Stimulated activated effector memory CD8-positive, alpha-beta T cell treated with anti-CD3 and anti-CD28 coated beads, Interleukin-12 subunit alpha, Interleukin-12 subunit beta, amount 100 ng/mL, for 72 hours (primary cell): ENCODE measurements at regions not wholly inside any gene's neighbourhood (a gene's known extent, or its start where the extent isn't known, plus 50 kb on each side); places are given as distances from the start of the nearest gene placed in this dataset.
"Not testable (repeated sequence)": the region's sequence is repeated elsewhere in the genome, so short reads cannot be mapped to it uniquely, and the experiment has no call there.

Source experiments
- ATAC-seq: fragments of 150-1000 bp; cut with Tn5 transposase; 2 replicates; pipeline ENCODE4 v1.10.0; 2021
- DNase-seq, 2 donors: peaks; one replicate each; pipeline ENCODE4 v3.0.0; 2021 to 2022; ENCODE audit warnings: low spot score in 2 of 2
- H3K27ac Mint-ChIP-seq: one replicate; pipeline ENCODE4 v1.8.0; 2022; ENCODE audit warnings: mild to moderate bottlenecking, mixed read lengths
- H3K36me3 Mint-ChIP-seq: one replicate; pipeline ENCODE4 v1.8.0; 2022; ENCODE audit warnings: mild to moderate bottlenecking, mixed read lengths
- H3K4me1 Mint-ChIP-seq: one replicate; pipeline ENCODE4 v1.8.0; 2022; ENCODE audit warnings: mixed read lengths
- H3K4me3 Mint-ChIP-seq: one replicate; pipeline ENCODE4 v1.8.0; 2022; ENCODE audit warnings: mild to moderate bottlenecking, mixed read lengths
- H3K9me3 Mint-ChIP-seq: one replicate; pipeline ENCODE4 v1.8.0; 2022; ENCODE audit warnings: mixed read lengths

DNA sequence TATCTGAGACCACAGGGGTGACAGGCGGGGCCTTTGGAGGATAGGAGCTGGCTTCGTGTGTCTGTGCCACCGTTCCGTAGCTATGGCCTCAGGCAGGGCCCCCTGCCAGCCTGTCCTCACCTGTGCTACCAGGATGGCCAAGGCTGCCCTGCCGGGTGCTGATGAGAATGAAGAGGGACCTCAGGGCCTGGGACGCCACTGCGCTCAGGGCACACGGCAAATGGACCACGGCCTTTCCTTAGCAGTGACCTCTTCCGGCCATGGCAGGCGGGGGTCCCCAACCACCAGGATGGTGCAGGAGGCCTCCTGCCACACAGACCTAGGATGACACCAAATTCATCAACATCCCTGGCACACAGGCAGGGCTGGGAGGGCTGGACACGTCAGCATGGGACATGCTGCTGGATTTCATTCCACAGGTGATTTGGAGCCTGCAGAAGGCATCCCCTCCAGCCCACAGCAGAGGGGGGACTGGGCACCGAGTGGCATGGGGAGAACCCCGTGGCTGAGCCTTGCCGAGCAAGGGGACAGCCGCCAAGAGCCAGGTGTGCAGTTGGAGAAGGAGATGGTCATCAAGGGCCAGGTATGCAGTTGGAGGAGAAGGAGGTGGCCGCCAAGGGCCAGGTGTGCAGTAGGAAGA is 1321.0 kb downstream of the BRD1 start:
- Mint-ChIP-seq H3K4me3 (no peak overlapping the region), H3K9me3 (no peaks in the 10 kb centered on the region), H3K27ac (no peak overlapping the region), H3K4me1 (no peaks in the 10 kb centered on the region), H3K36me3 (no peaks in the 10 kb centered on the region)
- ATAC-seq (no peak), DNase-seq (no peak)

DNA sequence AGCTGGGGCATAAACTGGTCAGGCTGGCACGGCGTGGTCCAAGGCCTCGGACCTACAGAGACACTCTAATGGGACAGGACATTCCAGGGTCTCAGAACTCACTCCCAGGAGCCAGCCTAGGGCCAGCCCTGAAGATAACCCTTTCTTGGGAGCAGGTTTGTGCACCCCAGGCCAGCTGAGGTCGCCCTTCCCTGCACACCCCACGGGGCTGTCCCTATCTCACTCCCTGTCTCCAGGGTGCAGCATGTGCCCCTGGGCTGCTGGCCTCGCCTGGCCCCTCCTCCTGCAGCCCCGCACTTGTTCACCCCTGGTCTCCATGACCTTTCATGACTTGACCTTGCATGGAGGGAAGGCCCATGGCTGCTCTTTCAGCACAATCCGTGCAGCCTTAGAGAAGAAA is 1321.8 kb downstream of the BRD1 start:
- no peaks in the 10 kb centered on the region for H3K36me3 Mint-ChIP-seq
- no peak overlapping the region for H3K27ac Mint-ChIP-seq
- ATAC-seq (no peak), DNase-seq (no peak)
- H3K9me3 Mint-ChIP-seq: no peaks in the 10 kb centered on the region
- H3K4me3 Mint-ChIP-seq: no peak overlapping the region
- no peaks in the 10 kb centered on the region for H3K4me1 Mint-ChIP-seq

DNA sequence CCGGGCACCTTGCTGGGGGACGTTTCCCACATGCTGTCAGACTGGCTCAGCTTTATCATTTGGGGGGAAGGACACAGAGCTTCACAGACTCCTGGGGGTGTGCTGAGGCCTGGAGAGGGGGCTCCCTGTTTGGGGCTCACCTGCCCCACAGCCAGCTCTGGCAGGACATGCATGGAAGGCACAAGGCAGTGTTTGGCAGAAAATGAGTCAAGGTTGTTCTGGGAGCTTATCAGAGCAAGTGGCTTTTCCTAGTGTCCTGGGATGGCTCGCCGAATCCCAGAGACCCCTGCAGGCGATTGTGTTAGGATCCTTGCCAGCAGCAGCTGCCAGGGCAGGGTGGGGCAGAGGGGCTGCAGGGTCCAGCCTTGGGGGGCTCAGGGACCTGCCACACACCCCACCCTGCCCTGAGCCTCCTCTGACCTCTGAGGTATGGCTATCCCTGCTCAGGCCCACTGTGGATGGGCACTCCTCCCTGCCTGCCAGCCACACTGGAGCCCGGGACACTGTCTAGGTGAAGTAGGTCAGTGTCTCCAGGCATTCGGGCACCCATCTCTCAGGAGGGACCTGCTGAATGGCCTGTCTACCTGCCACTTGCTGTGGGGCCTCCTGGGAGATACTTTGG is 1323.0 kb downstream of the BRD1 start:
- ATAC-seq (no peak), DNase-seq (no peak)
- Mint-ChIP-seq H3K4me3 (no peak overlapping the region), H3K4me1 (no peaks in the 10 kb centered on the region), H3K9me3 (no peaks in the 10 kb centered on the region), H3K27ac (no peak overlapping the region), H3K36me3 (no peaks in the 10 kb centered on the region)

DNA sequence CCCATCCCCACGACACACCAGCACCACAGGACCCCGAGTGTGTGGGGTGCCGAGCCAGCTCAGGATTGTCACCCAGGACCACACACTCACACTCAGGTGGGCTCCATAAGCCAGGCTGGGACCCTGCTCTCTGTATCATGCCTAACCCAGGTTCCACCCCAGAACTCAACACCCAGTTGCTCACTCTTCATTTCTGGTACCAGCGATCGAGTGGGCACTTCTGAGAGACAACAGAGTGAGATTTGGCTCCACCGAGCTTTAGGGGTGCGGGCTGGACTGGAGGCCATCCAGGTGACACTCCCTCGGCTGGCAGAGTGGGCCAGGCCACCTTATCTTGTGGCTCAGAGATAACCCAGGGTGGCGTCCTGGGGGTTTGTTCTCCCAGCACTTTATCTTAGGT is 1323.8 kb downstream of the BRD1 start:
- H3K4me1 Mint-ChIP-seq: no peaks in the 10 kb centered on the region
- H3K9me3 Mint-ChIP-seq: no peaks in the 10 kb centered on the region
- ATAC-seq: no peak

DNA sequence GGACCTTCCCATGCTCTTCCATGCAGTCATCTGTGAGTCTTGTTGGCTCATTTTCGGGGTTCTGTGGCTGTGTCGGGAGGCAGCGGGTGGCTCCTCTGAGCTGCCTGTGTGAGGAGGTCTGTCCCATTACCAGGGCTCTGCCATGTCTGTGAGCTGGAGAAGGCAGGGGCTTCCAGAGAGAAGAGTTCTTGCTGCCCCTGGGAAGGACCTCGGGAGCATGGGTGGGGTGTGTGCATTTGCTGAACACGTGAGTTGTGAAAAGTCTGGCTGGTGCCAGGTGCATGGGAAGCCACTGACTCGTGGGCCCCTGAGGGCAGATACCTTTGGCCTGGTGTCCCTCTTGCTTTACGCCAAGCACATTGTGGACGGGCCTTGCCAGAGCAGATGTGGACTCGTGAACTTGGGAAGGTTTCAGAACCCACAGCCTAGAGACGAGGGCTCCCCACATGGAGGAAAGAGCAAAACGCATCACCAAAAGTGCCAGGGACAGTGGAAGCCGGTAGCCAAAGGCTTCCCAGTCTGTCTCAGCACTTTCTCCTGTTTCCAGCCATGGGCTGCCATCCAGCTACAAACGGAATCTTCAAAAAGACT is 1324.5 kb downstream of the BRD1 start:
- ATAC-seq (no peak), DNase-seq (no peak)
- Mint-ChIP-seq H3K4me1 (no peaks in the 10 kb centered on the region), H3K9me3 (no peaks in the 10 kb centered on the region), H3K27ac (no peak overlapping the region), H3K4me3 (no peak overlapping the region), H3K36me3 (no peaks in the 10 kb centered on the region)

More for the DNA sequence above, 1323.8 kb downstream of the BRD1 start:
- DNase-seq: no peak
- Mint-ChIP-seq H3K27ac (no peak overlapping the region), H3K36me3 (no peaks in the 10 kb centered on the region), H3K4me3 (no peak overlapping the region)

DNA sequence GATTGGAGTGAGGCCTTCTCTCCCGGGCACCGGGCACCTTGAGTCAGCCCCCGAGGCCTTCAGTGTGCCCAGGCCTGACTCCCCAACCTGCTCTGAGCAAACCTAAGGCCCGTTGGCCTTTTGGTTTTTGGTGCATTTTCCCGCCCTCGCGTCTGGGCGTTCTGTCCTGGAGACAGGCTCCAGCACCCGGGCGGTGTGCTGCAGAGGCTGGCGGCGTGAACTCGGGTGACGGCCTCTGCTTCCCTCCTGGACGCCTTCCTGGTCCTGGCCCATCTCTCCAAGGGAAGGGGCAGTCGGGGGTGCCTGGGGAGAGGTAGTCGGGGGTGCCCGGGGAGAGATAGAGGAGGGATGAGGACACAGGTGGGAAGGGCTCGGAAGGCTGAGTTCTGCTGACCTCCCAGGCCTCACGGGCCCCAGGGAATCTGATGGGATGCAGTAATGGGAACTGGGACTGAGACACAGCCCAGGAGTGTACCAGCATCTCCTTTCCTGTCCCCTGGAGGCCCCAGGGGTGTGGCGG is 1326.4 kb downstream of the BRD1 start:
- Mint-ChIP-seq H3K4me1 (no peaks in the 10 kb centered on the region), H3K36me3 (no peaks in the 10 kb centered on the region), H3K9me3 (no peaks in the 10 kb centered on the region), H3K4me3 (no peak overlapping the region), H3K27ac (no peak overlapping the region)
- ATAC-seq (no peak), DNase-seq (no peak)

DNA sequence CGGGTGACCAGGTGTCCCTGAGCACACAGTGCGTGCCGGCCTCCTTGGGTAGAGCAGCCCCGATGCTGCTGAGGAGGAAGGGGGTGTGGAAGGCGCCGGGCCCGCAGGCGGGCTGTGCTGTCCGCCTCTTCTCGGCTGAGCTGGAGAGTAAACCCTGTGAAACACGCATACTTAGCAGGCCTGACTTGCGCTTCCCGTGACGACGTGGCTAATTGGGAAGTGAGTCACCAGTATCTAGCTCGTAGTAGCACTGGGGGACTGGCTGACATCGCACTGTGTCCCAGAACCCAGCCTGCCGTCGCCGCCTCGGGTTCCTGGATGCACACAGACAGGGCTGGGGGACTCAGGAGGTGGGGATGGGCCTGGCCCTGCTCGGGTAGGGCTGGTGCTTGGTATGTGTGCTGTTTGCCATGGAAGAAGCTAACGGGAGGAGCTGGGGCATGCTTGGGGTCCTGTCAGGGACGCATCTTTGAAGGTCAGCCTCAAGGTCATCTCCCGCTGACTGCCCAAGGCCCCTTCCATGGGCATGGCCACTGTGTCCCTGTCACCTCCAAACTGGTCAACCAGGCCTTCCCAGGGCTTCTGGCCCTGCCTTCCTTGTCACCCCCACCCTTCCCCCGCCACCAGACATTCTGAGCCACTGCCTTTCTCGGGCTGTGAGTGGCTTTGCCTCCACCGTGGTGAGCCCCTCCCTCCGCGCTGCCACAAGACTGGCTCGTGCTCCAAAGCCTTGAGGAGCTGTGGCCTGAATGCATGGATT is 1327.0 kb downstream of the BRD1 start:
- no peak overlapping the region for H3K27ac Mint-ChIP-seq
- ATAC-seq (no peak), DNase-seq (no peak)
- no peaks in the 10 kb centered on the region for H3K36me3 Mint-ChIP-seq
- no peak overlapping the region for H3K4me3 Mint-ChIP-seq
- H3K4me1 Mint-ChIP-seq: no peaks in the 10 kb centered on the region
- H3K9me3 Mint-ChIP-seq: no peaks in the 10 kb centered on the region

DNA sequence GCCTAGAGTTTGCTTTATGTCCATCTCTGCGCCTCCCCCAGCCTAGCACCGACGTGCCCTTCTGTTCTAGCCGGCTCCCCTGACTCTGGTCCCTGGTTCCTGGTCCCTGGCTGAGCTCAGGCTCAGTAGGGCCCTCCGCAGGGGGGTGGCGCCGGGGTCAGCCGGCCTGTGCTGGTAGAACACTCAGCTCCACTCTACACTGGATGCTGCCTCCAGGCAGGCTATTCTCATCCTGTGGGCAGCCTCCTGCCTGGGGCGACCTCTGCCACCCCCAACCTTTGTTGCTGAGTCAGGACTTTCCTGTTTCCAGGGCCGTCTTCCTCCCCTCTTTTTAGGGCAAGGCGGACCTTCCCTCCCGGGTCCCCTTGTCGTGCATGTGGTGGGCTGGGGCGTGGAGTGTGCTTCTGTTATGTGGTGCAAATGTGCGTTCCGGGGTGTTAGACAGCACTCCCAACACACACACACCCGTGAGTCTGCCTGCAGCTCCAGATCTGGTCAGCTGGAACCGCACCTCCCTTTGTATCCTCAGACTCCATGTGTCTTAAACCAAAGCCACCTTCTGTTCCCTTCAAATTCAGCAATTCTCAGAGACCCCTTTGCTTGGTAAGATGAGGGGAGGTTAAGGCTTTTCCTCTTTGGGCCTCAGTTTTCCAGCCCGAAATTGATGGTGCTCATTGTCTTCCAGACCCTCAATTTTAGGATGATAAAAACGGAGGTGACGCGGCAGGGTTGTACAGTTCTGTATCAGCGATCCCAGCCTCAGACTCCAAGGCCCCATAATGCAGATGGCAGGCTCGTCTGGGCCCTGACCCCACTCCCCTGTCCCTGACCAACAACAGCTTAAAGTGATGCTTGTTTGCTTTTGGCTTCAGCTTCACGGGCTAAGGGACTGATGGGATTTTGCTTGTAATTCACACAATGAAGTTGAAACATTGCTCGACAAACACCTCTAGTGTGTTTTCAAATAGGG is 1327.9 kb downstream of the BRD1 start:
- Mint-ChIP-seq H3K27ac (no peak overlapping the region), H3K4me3 (no peak overlapping the region), H3K4me1 (no peaks in the 10 kb centered on the region), H3K9me3 (no peaks in the 10 kb centered on the region), H3K36me3 (no peaks in the 10 kb centered on the region)
- DNase-seq (no peak), ATAC-seq (no peak)

DNA sequence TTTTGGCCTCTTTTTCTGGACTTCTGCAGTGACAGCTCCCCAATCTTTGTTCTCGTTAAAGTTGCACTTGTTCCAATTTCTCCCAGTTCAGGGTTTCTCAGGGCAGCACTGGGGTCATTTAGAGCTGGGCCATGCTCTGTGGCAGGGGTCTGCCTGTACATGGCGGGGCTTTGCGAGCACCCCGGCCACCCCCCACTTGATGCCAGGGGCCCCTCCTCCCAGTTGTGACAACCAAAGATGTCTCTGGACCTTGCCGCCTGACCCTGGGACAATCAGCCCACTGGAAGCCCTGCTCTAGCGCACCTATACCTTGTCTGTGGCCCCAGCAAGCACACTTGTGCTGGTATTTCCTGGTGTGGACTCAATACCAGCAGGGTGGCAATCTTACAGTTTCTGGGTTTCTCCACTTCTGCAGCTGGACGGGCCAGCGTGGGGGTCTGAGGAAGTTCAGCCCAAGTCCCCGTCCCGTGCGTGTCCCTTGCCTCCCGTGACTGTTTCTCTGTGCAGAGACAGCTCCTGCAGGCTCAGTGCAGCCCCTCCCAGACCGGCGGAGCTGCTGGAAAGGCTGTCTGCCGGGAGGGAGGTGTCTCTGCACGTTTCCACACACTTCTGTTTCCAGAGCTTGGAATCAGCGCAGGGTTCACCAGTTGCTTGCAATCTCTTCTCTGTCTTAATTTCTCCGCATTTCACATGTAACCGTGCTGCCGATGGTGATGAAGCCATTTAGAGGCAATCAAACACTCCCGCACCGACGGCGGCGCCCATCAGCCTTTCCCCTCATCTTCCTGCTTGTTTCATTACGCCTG is 1328.9 kb downstream of the BRD1 start:
- Mint-ChIP-seq H3K27ac (no peak overlapping the region), H3K9me3 (no peaks in the 10 kb centered on the region), H3K36me3 (no peaks in the 10 kb centered on the region), H3K4me1 (no peaks in the 10 kb centered on the region), H3K4me3 (no peak overlapping the region)
- DNase-seq (no peak), ATAC-seq (no peak)

DNA sequence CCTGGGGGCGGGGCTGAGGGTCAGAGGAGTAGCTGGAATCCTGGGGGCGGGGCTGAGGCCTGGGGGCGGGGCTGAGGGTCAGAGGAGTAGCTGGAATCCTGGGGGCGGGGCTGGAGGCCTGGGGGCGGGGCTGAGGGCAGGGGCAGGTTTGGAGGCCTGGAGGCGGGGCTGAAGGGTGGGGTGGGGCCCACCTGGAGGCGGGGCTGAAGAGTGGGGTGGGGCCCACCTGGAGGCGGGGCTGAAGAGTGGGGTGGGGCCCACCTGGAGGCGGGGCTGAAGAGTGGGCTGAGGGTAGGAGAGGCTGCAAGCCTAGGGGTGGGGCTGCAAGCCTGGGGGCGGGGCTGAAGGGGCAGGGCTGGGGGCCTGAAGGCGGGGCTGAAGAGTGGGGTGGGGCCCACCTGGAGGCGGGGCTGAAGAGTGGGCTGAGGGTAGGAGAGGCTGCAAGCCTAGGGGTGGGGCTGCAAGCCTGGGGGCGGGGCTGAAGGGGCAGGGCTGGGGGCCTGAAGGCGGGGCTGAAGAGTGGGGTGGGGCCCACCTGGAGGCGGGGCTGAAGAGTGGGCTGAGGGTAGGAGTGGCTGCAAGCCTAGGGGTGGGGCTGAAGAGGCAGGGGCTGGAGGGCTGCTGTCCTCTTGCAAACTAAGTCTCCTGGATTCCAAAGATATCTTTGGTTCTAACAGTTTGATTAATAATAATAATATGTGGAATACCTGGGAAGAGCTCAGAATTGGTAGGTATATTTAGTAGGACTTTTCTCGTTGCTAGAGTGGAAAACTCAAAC is 1329.7 kb downstream of the BRD1 start:
- not testable (repeated sequence) for H3K27ac Mint-ChIP-seq

DNA sequence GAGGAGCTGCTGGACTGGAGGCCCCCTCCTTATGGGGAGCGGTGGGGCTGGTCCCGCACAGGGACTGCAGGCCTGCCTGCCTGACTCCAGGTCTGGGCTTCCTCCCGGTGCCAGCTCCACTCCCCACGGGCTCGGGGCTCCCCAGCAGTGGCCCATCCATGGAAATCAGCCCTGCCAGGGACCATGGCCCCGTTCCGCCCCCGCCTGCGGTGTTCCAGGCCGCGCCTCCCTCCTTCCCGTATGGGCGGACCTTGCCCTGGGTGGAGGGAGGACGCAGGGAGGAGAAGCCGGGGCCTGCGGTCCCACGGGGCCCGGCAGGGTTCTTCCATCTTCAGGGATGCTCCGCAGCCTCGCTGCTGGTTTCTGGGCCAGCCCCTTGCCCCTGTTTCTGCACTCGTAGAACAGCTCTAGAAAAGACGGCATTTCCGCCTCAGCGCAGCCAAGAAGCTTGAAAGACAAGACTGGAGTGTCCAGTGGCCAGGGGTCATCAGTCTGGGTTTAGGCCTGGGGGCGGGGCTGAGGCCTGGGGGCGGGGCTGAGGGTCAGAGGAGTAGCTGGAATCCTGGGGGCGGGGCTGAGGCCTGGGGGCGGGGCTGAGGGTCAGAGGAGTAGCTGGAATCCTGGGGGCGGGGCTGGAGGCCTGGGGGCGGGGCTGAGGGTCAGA is 1330.6 kb downstream of the BRD1 start:
- Mint-ChIP-seq H3K9me3 (no peaks in the 10 kb centered on the region), H3K36me3 (no peaks in the 10 kb centered on the region), H3K27ac (no peak overlapping the region), H3K4me3 (no peak overlapping the region), H3K4me1 (no peaks in the 10 kb centered on the region)
- ATAC-seq: no peak
- DNase-seq: no peak

More for the DNA sequence above, 1329.7 kb downstream of the BRD1 start:
- ATAC-seq, H3K36me3 Mint-ChIP-seq, H3K4me3 Mint-ChIP-seq, H3K9me3 Mint-ChIP-seq, DNase-seq, H3K4me1 Mint-ChIP-seq: not testable (repeated sequence)

DNA sequence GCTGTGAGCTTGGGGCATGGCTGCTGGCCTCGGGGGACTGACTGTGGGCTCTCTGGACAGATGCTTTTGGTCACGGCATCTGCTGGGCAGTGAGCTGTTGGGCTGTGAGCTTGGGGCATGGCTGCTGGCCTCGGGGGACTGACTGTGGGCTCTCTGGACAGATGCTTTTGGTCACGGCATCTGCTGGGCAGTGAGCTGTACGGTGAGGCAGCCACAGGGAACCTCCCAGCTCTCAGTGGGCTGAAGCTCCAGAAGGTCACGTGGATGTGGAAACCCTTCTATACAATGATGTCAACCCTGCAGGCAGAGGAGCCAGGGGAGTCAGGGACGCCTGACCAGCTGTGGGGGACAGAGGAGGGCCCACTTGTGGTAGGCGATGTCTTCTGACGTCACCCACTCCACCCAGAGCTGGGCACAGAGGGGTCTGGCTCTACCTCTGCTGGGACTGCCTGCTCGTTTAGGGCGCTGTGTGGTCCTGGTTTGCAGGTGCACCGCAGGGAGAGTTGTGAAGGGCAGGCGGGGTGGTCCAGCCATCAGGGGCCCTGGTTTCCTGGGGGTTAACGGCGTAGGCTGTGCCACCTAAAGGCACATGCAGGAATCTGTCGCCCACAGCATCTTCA is 1331.3 kb downstream of the BRD1 start:
- Mint-ChIP-seq H3K4me3 (no peak overlapping the region), H3K4me1 (no peaks in the 10 kb centered on the region)
- ATAC-seq: no peak

DNA sequence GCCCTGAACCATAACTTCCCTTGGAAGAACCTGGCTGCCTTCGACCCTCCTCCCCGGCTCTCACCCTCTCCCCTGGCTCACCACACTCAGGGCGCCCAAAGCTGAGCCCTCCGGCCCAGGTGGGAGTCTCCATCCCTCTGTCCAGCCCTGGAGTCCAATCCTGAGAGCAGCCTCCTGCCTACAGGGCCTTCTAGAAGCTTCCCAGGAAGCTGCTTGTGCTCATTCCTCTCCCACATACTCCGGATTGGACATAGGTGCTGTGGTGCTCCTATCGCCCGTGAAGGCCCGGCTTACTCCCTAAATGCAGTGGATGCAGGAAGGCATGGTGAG is 1332.0 kb downstream of the BRD1 start:
- DNase-seq: no peak
- Mint-ChIP-seq H3K27ac (no peak overlapping the region), H3K9me3 (no peaks in the 10 kb centered on the region), H3K36me3 (no peaks in the 10 kb centered on the region), H3K4me3 (no peak overlapping the region), H3K4me1 (no peaks in the 10 kb centered on the region)
- ATAC-seq: no peak

More for the DNA sequence above, 1331.3 kb downstream of the BRD1 start:
- Mint-ChIP-seq H3K9me3 (no peaks in the 10 kb centered on the region), H3K27ac (no peak overlapping the region), H3K36me3 (no peaks in the 10 kb centered on the region)
- no peak for DNase-seq
